ENCODE measurements at regions not wholly inside any gene's neighbourhood (a gene's known extent, or its start where the extent isn't known, plus 50 kb on each side); places are given as distances from the start of the nearest gene placed in this dataset.

DNA sequence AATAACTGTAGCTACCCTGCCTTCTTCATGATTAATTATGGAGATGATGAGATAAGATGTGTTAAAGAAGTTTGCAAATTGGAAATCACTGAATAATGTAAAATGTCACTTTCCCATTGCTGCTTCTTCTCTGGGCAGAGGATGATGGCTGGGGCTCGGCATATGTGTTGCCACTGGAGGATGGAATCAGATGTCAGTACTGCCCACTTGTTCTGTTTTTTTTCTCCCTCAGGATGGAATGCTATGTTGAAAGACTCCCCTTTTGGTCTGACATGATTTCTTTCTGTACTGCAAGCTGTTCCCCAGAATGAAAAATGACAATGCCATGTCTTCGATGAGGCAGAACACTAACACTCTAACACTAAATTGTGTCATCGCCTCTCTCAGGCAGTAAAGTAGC lies 373.9 kb upstream of the SPAG17 start:
- TF ChIP-seq, protein P1, sequence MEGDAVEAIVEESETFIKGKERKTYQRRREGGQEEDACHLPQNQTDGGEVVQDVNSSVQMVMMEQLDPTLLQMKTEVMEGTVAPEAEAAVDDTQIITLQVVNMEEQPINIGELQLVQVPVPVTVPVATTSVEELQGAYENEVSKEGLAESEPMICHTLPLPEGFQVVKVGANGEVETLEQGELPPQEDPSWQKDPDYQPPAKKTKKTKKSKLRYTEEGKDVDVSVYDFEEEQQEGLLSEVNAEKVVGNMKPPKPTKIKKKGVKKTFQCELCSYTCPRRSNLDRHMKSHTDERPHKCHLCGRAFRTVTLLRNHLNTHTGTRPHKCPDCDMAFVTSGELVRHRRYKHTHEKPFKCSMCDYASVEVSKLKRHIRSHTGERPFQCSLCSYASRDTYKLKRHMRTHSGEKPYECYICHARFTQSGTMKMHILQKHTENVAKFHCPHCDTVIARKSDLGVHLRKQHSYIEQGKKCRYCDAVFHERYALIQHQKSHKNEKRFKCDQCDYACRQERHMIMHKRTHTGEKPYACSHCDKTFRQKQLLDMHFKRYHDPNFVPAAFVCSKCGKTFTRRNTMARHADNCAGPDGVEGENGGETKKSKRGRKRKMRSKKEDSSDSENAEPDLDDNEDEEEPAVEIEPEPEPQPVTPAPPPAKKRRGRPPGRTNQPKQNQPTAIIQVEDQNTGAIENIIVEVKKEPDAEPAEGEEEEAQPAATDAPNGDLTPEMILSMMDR (IDR thresholded peaks at IDR 0.05): no peak
- no peak for TF ChIP-seq EP300 (IDR thresholded peaks at IDR 0.05)
- TF ChIP-seq POLR2A (IDR thresholded peaks at IDR 0.05): no peak

All from ovary (tissue), 3 donors.